Neural progenitor cell (in vitro differentiated cells): ENCODE measurements at regions not wholly inside any gene's neighbourhood (a gene's known extent, or its start where the extent isn't known, plus 50 kb on each side); places are given as distances from the start of the nearest gene placed in this dataset.

Experiments used
- DNase-seq: peaks from one replicate; pipeline ENCODE4 v3.0.0-alpha.2; 2016; ENCODE audit warnings: low spot score
- H2AFZ ChIP-seq: fragments of 200-600 bp; sonication (generic); replicated peaks from 2 replicates; pipeline ENCODE4 v1.6.1; 2016; ENCODE audit warnings: antibody characterized with exemption
- H3F3A ChIP-seq: fragments of 200-600 bp; sonication (generic); 2 replicates; pipeline ENCODE4 v1.6.1; 2016; ENCODE audit warnings: antibody characterized with exemption, low read depth
- H3K27ac ChIP-seq: fragments of 200-600 bp; sonication (generic); 2 replicates; pipeline ENCODE4 v1.5.1; 2016; ENCODE audit warnings: mild to moderate bottlenecking
- H3K27me3 ChIP-seq: fragments of 200-600 bp; sonication (generic); 2 replicates; pipeline ENCODE4 v1.6.1; 2016; ENCODE audit warnings: mild to moderate bottlenecking, moderate library complexity
- H3K36me3 ChIP-seq: fragments of 200-600 bp; sonication (generic); 2 replicates; pipeline ENCODE4 v1.5.1; 2016
- H3K4me1 ChIP-seq: fragments of 200-600 bp; sonication (generic); 2 replicates; pipeline ENCODE4 v1.6.1; 2016; ENCODE audit warnings: mixed run types
- H3K4me2 ChIP-seq: fragments of 200-600 bp; sonication (generic); 2 replicates; pipeline ENCODE4 v1.6.1; 2016
- H3K4me3 ChIP-seq: fragments of 200-600 bp; sonication (generic); 2 replicates; pipeline ENCODE4 v1.5.1; 2016
- H3K79me2 ChIP-seq: fragments of 200-600 bp; sonication (generic); 2 replicates; pipeline ENCODE4 v1.6.1; 2016; ENCODE audit warnings: low read depth
- H3K9ac ChIP-seq: fragments of 200-600 bp; sonication (generic); 2 replicates; pipeline ENCODE4 v1.6.1; 2016
- H3K9me3 ChIP-seq: fragments of 200-600 bp; sonication (generic); 2 replicates; pipeline ENCODE4 v1.5.1; 2016; ENCODE audit warnings: low read depth
- H4K20me1 ChIP-seq: fragments of 200-600 bp; sonication (generic); 2 replicates; pipeline ENCODE4 v1.6.1; 2016; ENCODE audit warnings: low read depth
- H3K27ac Mint-ChIP-seq: 3 replicates; pipeline ENCODE4 v1.8.0; 2021; ENCODE audit warnings: mixed read lengths
- H3K27me3 Mint-ChIP-seq: 2 replicates; pipeline ENCODE4 v1.8.0; 2022; ENCODE audit warnings: low read depth, mild to moderate bottlenecking, inconsistent platforms, moderate library complexity, mixed read lengths; ENCODE audit not compliant: insufficient read depth
- H3K36me3 Mint-ChIP-seq: 3 replicates; pipeline ENCODE4 v1.8.0; 2021; ENCODE audit warnings: mixed read lengths
- H3K4me1 Mint-ChIP-seq: 3 replicates; pipeline ENCODE4 v1.8.0; 2021; ENCODE audit warnings: mixed read lengths
- H3K4me3 Mint-ChIP-seq: 3 replicates; pipeline ENCODE4 v1.8.0; 2021; ENCODE audit warnings: mild to moderate bottlenecking, moderate library complexity, mixed read lengths
- H3K9me3 Mint-ChIP-seq: 3 replicates; pipeline ENCODE4 v1.8.0; 2020; ENCODE audit warnings: mixed read lengths
- CTCF ChIP-seq: fragments of 200-600 bp; sonication (generic); IDR thresholded peaks from 2 replicates; pipeline ENCODE4 v1.5.1; 2017; ENCODE audit warnings: antibody characterized with exemption, mild to moderate bottlenecking
- EZH2 ChIP-seq: fragments of 200-600 bp; sonication (generic); IDR thresholded peaks from 2 replicates; pipeline ENCODE4 v1.6.1; 2017; ENCODE audit warnings: antibody characterized with exemption, mild to moderate bottlenecking, moderate library complexity
- EZH2phosphoT487 ChIP-seq: fragments of 200-600 bp; sonication (generic); IDR thresholded peaks from 2 replicates; pipeline ENCODE4 v1.6.1; 2017; ENCODE audit warnings: antibody characterized with exemption

DNA sequence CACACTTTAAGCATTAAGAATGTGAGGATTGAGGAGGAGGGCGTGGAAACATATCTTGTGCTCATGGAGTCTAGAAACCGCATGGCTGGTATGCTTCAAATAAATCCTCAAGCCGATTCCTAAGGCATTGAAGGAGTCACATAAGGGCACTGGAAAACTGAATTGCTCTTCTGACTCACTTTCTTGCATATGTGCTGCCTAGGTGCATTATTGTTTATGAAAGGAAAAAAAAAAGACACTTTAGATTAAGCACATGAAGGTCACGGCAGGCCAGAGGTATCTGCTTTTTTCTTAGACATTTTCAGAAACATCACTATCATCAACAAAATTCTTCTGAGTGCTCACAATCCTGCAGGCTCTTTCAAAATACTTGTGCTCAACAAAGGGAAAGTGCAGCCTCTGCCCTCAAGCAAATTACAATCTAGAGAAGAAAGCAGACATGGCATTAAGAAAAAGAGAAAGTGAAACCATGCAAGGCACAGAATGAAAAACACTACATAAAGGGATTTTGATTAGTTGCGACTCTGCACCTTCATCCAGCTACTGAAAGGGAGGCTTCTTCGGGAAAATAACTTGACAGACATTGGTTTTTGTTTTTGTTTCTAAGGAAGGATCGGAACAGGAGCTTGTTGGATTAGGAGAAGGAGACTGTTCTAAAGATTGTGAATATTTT, 2117.6 kb downstream of the MAT2B start:
- no peak overlapping the region for H3K4me2 ChIP-seq

GRCh38 chr5:165624166-165624946, 2118.9 kb downstream of the MAT2B start:
- Mint-ChIP-seq H3K27me3 (no peaks in the 10 kb centered on the region), H3K4me3 (no peak overlapping the region), H3K9me3 (peaks cover 13% of the 10 kb centered on the region), H3K36me3 (peaks cover 5% of the 10 kb centered on the region), H3K4me1 (peaks cover under 1% of the 10 kb centered on the region), H3K27ac (no peak overlapping the region)
- Histone ChIP-seq H3K4me1 (no peaks in the 10 kb centered on the region), H3K9ac (no peak overlapping the region), H3K79me2 (no peaks in the 10 kb centered on the region), H3K4me2 (no peak overlapping the region), H2AFZ (no peak overlapping the region), H3F3A (no peaks in the 10 kb centered on the region), H4K20me1 (no peaks in the 10 kb centered on the region), H3K27me3 (no peaks in the 10 kb centered on the region), H3K4me3 (no peak overlapping the region), H3K27ac (no peak overlapping the region), H3K9me3 (no peaks in the 10 kb centered on the region), H3K36me3 (no peaks in the 10 kb centered on the region)
- DNase-seq = no peak
- TF ChIP-seq EZH2phosphoT487 = no peak
- no peak for TF ChIP-seq EZH2
- TF ChIP-seq CTCF = no peak

More for the DNA sequence above, 2117.6 kb downstream of the MAT2B start:
- Histone ChIP-seq H3K4me3 (no peak overlapping the region), H3F3A (no peaks in the 10 kb centered on the region), H3K27me3 (no peaks in the 10 kb centered on the region), H3K9ac (no peak overlapping the region), H3K36me3 (no peaks in the 10 kb centered on the region), H3K9me3 (no peaks in the 10 kb centered on the region), H4K20me1 (no peaks in the 10 kb centered on the region), H2AFZ (peak overlapping the region; percentile 50), H3K27ac (no peak overlapping the region), H3K4me1 (no peaks in the 10 kb centered on the region), H3K79me2 (no peaks in the 10 kb centered on the region)
- H3K27ac Mint-ChIP-seq = no peak overlapping the region
- H3K4me1 Mint-ChIP-seq = no peaks in the 10 kb centered on the region
- H3K9me3 Mint-ChIP-seq = peaks cover 11% of the 10 kb centered on the region
- no peak overlapping the region for H3K4me3 Mint-ChIP-seq
- TF ChIP-seq EZH2phosphoT487 (no peak), CTCF (no peak), EZH2 (no peak)
- peaks cover 5% of the 10 kb centered on the region for H3K36me3 Mint-ChIP-seq
- no peak for DNase-seq
- no peaks in the 10 kb centered on the region for H3K27me3 Mint-ChIP-seq

DNA sequence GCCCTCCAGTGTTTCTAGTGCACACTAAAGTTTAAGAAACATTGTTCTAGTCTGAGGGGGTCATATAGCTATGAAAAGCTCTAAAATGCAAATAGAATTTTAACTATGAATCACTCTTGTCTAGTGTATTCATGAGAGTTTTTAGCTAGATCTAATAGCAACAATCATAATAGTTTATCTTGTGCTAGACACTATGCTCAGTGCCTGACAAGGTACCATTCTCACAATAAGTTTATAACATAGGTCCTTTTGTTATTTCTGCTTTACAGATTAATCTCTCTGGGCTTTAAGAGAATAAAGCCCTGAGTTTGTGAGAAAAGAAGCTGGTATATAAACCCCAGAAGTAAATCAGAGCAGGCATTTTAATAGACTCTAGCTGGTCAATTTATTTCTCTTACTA, 2120.7 kb downstream of the MAT2B start:
- H3K27ac Mint-ChIP-seq = no peak overlapping the region
- H3K79me2 ChIP-seq = no peaks in the 10 kb centered on the region
- H3K9ac ChIP-seq = no peak overlapping the region
- no peaks in the 10 kb centered on the region for H3K27me3 Mint-ChIP-seq
- no peak overlapping the region for H3K4me2 ChIP-seq
- H3K36me3 Mint-ChIP-seq = peaks cover 5% of the 10 kb centered on the region
- peaks cover 13% of the 10 kb centered on the region for H3K4me1 Mint-ChIP-seq
- H2AFZ ChIP-seq = no peak overlapping the region
- peaks cover 13% of the 10 kb centered on the region for H3K9me3 Mint-ChIP-seq
- TF ChIP-seq CTCF = no peak
- no peak for TF ChIP-seq EZH2phosphoT487
- no peak for TF ChIP-seq EZH2
- no peak overlapping the region for H3K27ac ChIP-seq
- no peaks in the 10 kb centered on the region for H3K36me3 ChIP-seq
- H3K4me1 ChIP-seq = peaks cover 4% of the 10 kb centered on the region
- H3K9me3 ChIP-seq = no peaks in the 10 kb centered on the region
- no peaks in the 10 kb centered on the region for H4K20me1 ChIP-seq
- no peak for DNase-seq
- H3K4me3 ChIP-seq = no peak overlapping the region
- H3F3A ChIP-seq = no peaks in the 10 kb centered on the region
- H3K4me3 Mint-ChIP-seq = no peak overlapping the region
- H3K27me3 ChIP-seq = no peaks in the 10 kb centered on the region
